MM.1S (cell line): ENCODE measurements at regions not wholly inside any gene's neighbourhood (a gene's known extent, or its start where the extent isn't known, plus 50 kb on each side); places are given as distances from the start of the nearest gene placed in this dataset.

Experiments used
- CTCF ChIP-seq: fragments of 300-600 bp; sonication (generic); IDR thresholded peaks from 2 replicates; pipeline ENCODE4 v1.5.1; 2016; ENCODE audit warnings: antibody characterized with exemption, low read length, mixed read lengths
- EZH2 ChIP-seq: fragments of 300-600 bp; sonication (generic); optimal IDR thresholded peaks from 2 replicates; pipeline ENCODE3; 2017; ENCODE audit warnings: low read depth, mild to moderate bottlenecking, antibody characterized with exemption, low read length, mixed read lengths
- EZH2phosphoT487 ChIP-seq: fragments of 300-600 bp; sonication (generic); IDR thresholded peaks from 2 replicates; pipeline ENCODE4 v1.6.1; 2018; ENCODE audit warnings: antibody characterized with exemption, low read length

GRCh38 chr1:234913771-234914170, 214.9 kb downstream of the TOMM20 start:
- TF ChIP-seq CTCF (no peak), EZH2 (no peak), EZH2phosphoT487 (no peak)
